Endothelial cell of umbilical vein (primary cell): ENCODE measurements at regions not wholly inside any gene's neighbourhood (a gene's known extent, or its start where the extent isn't known, plus 50 kb on each side); places are given as distances from the start of the nearest gene placed in this dataset.

ENCODE experiments used
- POLR2A ChIP-seq: IDR thresholded peaks from 2 replicates; pipeline ENCODE4 v1.6.1; 2012; ENCODE audit warnings: low read depth, mild to moderate bottlenecking, control low read depth, low read length
- POLR2AphosphoS5 ChIP-seq: IDR thresholded peaks from 2 replicates; pipeline ENCODE4 v1.6.1; 2012; ENCODE audit warnings: low read depth, mild to moderate bottlenecking, control low read depth, low read length, moderate library complexity; ENCODE audit not compliant: insufficient read depth
- TF ChIP-seq, protein P1 (sequence below), 2 donors: IDR thresholded peaks; 1 replicate in 1 of 2; 2 replicates in 1 of 2; pipeline ENCODE4 v1.5.1; 2011; ENCODE audit warnings: low read length in 2 of 2, mild to moderate bottlenecking in 2 of 2, moderate library complexity in 2 of 2, control low read depth in 1 of 2, inconsistent platforms in 1 of 2, low read depth in 1 of 2; ENCODE audit not compliant: insufficient read depth in 1 of 2; ENCODE audit errors: extremely low read depth in 1 of 2

DNA sequence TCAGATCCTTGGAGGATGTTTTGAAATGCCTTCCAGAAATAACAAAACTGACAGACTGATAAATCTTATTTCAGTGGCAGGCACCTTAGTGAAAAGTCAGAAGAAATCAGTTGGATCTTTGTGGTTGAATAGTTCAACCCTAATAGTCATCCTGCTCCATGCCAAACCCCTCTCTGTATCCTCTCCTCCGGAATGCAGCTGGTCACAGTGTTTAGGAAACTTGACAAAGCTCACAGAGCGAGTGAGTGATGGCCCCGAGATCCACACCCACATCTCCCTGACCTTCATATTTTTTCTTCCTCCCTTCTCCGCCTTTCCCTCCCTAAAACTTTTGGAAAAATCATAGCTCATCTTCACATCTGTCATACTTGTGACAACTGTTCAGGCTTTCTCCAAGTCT lies 464.8 kb upstream of the CDH4 start:
- TF ChIP-seq, protein P1, sequence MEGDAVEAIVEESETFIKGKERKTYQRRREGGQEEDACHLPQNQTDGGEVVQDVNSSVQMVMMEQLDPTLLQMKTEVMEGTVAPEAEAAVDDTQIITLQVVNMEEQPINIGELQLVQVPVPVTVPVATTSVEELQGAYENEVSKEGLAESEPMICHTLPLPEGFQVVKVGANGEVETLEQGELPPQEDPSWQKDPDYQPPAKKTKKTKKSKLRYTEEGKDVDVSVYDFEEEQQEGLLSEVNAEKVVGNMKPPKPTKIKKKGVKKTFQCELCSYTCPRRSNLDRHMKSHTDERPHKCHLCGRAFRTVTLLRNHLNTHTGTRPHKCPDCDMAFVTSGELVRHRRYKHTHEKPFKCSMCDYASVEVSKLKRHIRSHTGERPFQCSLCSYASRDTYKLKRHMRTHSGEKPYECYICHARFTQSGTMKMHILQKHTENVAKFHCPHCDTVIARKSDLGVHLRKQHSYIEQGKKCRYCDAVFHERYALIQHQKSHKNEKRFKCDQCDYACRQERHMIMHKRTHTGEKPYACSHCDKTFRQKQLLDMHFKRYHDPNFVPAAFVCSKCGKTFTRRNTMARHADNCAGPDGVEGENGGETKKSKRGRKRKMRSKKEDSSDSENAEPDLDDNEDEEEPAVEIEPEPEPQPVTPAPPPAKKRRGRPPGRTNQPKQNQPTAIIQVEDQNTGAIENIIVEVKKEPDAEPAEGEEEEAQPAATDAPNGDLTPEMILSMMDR (IDR thresholded peaks at IDR 0.05; ENCODE audit: extremely low read depth in 1 of 2, insufficient read depth in 1 of 2, low read depth in 1 of 2, low read length in 2 of 2): no peak
- no peak for TF ChIP-seq POLR2AphosphoS5
- no peak for TF ChIP-seq POLR2A
